B cell (primary cell): ENCODE measurements at regions not wholly inside any gene's neighbourhood (a gene's known extent, or its start where the extent isn't known, plus 50 kb on each side); places are given as distances from the start of the nearest gene placed in this dataset.

Experiments used
- ATAC-seq: fragments of 200-7000 bp; cut with Tn5 transposase; one replicate; pipeline ENCODE4 v1.10.0; 2021; ENCODE audit warnings: low read depth, mild to moderate bottlenecking, moderate number of reproducible peaks, moderate library complexity
- CTCF ChIA-PET: fragments of 350-600 bp; sonication (Branson Sonifier 250); formaldehyde crosslinking; loops from one replicate; lab custom pipeline; 2021; ENCODE audit warnings: antibody characterized with exemption, inconsistent platforms; lab: Charles Lee
- POLR2A ChIA-PET: fragments of 350-600 bp; sonication (Branson Sonifier 250); formaldehyde crosslinking; loops from one replicate; lab custom pipeline; 2021; ENCODE audit warnings: antibody characterized with exemption; lab: Charles Lee
- DNase-seq: peaks from one replicate; pipeline ENCODE4 v3.0.0; 2013
- H2AFZ ChIP-seq: 2 replicates; pipeline ENCODE4 v1.6.1; 2012; ENCODE audit warnings: mild to moderate bottlenecking, low read depth, low read length; ENCODE audit not compliant: insufficient read depth, poor library complexity, severe bottlenecking
- H3K27ac ChIP-seq, 2 donors: 1 replicate in 1 of 2; 2 replicates in 1 of 2; pipeline ENCODE4 v1.5.1; 2012 to 2013; ENCODE audit warnings: low read length in 2 of 2, mild to moderate bottlenecking in 2 of 2, moderate library complexity in 1 of 2
- H3K27me3 ChIP-seq, 4 experiments: fragments of 200-600 bp in 1 of 4; sonication (generic) in 1 of 4; replicated peaks in 1 of 4; 1 replicate in 2 of 4; 2 replicates in 2 of 4; pipeline versions ENCODE4 v1.6.1 to v1.7.0; 2013 to 2016; ENCODE audit warnings: low read length in 3 of 4, mild to moderate bottlenecking in 2 of 4, mixed read lengths in 1 of 4, moderate library complexity in 1 of 4; ENCODE audit not compliant: insufficient read depth in 4 of 4, control insufficient read depth in 3 of 4; ENCODE audit errors: control extremely low read depth in 1 of 4
- H3K36me3 ChIP-seq, 2 experiments: replicated peaks in 1 of 2; 1 replicate in 1 of 2; 2 replicates in 1 of 2; pipeline versions ENCODE4 v1.6.1 to v1.7.1; 2013; ENCODE audit warnings: low read length in 1 of 2; ENCODE audit not compliant: insufficient read depth in 2 of 2, control insufficient read depth in 1 of 2; ENCODE audit errors: control extremely low read depth in 1 of 2, extremely low read depth in 1 of 2
- H3K4me1 ChIP-seq, 2 donors: fragments of 200-600 bp in 1 of 2; sonication (generic) in 1 of 2; 1 replicate in 1 of 2; 2 replicates in 1 of 2; pipeline versions ENCODE4 v1.5.1 to v1.6.1; 2013 to 2017; ENCODE audit warnings: low read length in 2 of 2; ENCODE audit not compliant: control insufficient read depth in 2 of 2, insufficient read depth in 2 of 2
- H3K4me2 ChIP-seq: replicated peaks from 2 replicates; pipeline ENCODE3; 2012; ENCODE audit warnings: mild to moderate bottlenecking, low read depth, low read length; ENCODE audit not compliant: poor library complexity, severe bottlenecking
- H3K4me3 ChIP-seq, 5 experiments: fragments of 200-600 bp in 1 of 5; sonication (generic) in 1 of 5; 1 replicate in 3 of 5; 2 replicates in 2 of 5; pipeline versions ENCODE4 v1.5.1 to v1.7.0; 2011 to 2016; ENCODE audit warnings: low read length in 4 of 5, mild to moderate bottlenecking in 4 of 5, low read depth in 2 of 5, control low read depth in 1 of 5, moderate library complexity in 1 of 5; ENCODE audit not compliant: insufficient read depth in 1 of 5; ENCODE audit errors: control extremely low read depth in 1 of 5, extremely low read depth in 1 of 5
- H3K79me2 ChIP-seq: fragments of 200-600 bp; sonication (generic); one replicate; pipeline ENCODE4 v1.6.0; 2016; ENCODE audit warnings: low read length; ENCODE audit not compliant: control insufficient read depth, insufficient read depth
- H3K9ac ChIP-seq: fragments of 200-600 bp; sonication (generic); 2 replicates; pipeline ENCODE4 v1.6.1; 2017; ENCODE audit warnings: mild to moderate bottlenecking, low read length, moderate library complexity
- H3K9me3 ChIP-seq, 3 donors: one replicate each; pipeline versions ENCODE4 v1.6.1 to v1.7.1; 2013; ENCODE audit warnings: low read length in 2 of 3; ENCODE audit not compliant: control insufficient read depth in 2 of 3, insufficient read depth in 1 of 3; ENCODE audit errors: control extremely low read depth in 1 of 3
- H4K20me1 ChIP-seq: 2 replicates; pipeline ENCODE4 v1.6.0; 2012; ENCODE audit warnings: mild to moderate bottlenecking, low read length; ENCODE audit not compliant: insufficient read depth, control insufficient read depth, poor library complexity, severe bottlenecking
- H3K27ac Mint-ChIP-seq: one replicate; pipeline ENCODE4 v1.8.0; 2021; ENCODE audit warnings: mixed read lengths
- H3K27me3 Mint-ChIP-seq: one replicate; pipeline ENCODE4 v1.8.0; 2021; ENCODE audit warnings: mixed read lengths
- H3K4me1 Mint-ChIP-seq: one replicate; pipeline ENCODE4 v1.8.0; 2021; ENCODE audit warnings: mixed read lengths
- H3K4me3 Mint-ChIP-seq: one replicate; pipeline ENCODE4 v1.8.0; 2021; ENCODE audit warnings: mixed read lengths
- H3K9me3 Mint-ChIP-seq: one replicate; pipeline ENCODE4 v1.8.0; 2022; ENCODE audit warnings: mixed read lengths; ENCODE audit not compliant: insufficient read depth
- EZH2 ChIP-seq: IDR thresholded peaks from 2 replicates; pipeline ENCODE4 v1.6.1; 2012; ENCODE audit warnings: borderline replicate concordance, low read depth, mild to moderate bottlenecking, moderate library complexity, low read length; ENCODE audit not compliant: insufficient read depth, poor library complexity, severe bottlenecking
- WGBS: methylation state at CpG from one replicate; pipeline ENCODE4 v1.1.5; 2013; ENCODE audit warnings: missing lambda C conversion rate; ENCODE audit not compliant: insufficient coverage; 5-methylcytosine and 5-hydroxymethylcytosine counted together
- intact Hi-C: fragments of 100-400 bp; cut with micrococcal nuclease; formaldehyde crosslinking; loops from one replicate; pipeline ENCODE4 v1.10.0; 2022
- TF ChIP-seq, protein P1 (sequence below): fragments of 200-600 bp; IDR thresholded peaks from one replicate; pipeline ENCODE4 v1.8.0; 2022; ENCODE audit warnings: antibody characterized with exemption, mild to moderate bottlenecking

DNA sequence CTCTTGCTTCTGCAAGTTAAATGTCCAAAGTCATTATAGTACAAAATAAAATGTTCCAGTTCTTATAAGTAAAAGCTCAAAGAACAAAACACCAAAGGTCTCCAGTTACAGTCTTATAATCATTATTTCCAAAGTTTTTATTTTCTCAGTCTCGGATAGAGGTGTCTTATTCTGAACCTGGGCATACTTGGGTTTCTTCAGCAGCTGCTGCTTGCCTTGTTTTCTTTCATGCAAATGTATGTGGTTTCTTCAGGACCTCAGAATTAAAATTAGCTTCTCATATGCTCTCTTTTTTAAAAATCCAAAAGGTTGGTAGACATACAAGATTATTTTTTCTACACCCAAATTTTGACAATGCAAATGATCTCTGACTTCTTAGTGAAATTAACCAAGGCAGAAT, 383.0 kb downstream of the METTL4 start:
- H3K79me2 ChIP-seq, result no peaks in the 10 kb centered on the region
- H2AFZ ChIP-seq, result no peak overlapping the region
- intact Hi-C loops, result no loop called here
- H3K36me3 ChIP-seq, result no peaks in the 10 kb centered on the region
- no peak overlapping the region for H3K4me3 ChIP-seq
- no peak overlapping the region for H3K27ac ChIP-seq
- Mint-ChIP-seq H3K27me3 (no peaks in the 10 kb centered on the region), H3K9me3 (no peaks in the 10 kb centered on the region), H3K4me3 (no peak overlapping the region), H3K27ac (no peak overlapping the region), H3K4me1 (no peaks in the 10 kb centered on the region)
- H4K20me1 ChIP-seq, result no peaks in the 10 kb centered on the region
- DNase-seq, result no peak
- no CpG with 5 or more reads among the region's 1 CpG for WGBS
- no peak overlapping the region for H3K4me2 ChIP-seq
- H3K9me3 ChIP-seq, result peaks cover 0 to 1% (median 0%) of the 10 kb centered on the region in 3 donors
- ATAC-seq, result no peak
- TF ChIP-seq, protein P1, sequence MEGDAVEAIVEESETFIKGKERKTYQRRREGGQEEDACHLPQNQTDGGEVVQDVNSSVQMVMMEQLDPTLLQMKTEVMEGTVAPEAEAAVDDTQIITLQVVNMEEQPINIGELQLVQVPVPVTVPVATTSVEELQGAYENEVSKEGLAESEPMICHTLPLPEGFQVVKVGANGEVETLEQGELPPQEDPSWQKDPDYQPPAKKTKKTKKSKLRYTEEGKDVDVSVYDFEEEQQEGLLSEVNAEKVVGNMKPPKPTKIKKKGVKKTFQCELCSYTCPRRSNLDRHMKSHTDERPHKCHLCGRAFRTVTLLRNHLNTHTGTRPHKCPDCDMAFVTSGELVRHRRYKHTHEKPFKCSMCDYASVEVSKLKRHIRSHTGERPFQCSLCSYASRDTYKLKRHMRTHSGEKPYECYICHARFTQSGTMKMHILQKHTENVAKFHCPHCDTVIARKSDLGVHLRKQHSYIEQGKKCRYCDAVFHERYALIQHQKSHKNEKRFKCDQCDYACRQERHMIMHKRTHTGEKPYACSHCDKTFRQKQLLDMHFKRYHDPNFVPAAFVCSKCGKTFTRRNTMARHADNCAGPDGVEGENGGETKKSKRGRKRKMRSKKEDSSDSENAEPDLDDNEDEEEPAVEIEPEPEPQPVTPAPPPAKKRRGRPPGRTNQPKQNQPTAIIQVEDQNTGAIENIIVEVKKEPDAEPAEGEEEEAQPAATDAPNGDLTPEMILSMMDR, result no peak
- TF ChIP-seq EZH2, result no peak
- no peaks in the 10 kb centered on the region for H3K27me3 ChIP-seq
- CTCF ChIA-PET, result no interaction called here
- no peaks in the 10 kb centered on the region for H3K4me1 ChIP-seq
- POLR2A ChIA-PET, result no interaction called here
- H3K9ac ChIP-seq, result no peak overlapping the region

DNA sequence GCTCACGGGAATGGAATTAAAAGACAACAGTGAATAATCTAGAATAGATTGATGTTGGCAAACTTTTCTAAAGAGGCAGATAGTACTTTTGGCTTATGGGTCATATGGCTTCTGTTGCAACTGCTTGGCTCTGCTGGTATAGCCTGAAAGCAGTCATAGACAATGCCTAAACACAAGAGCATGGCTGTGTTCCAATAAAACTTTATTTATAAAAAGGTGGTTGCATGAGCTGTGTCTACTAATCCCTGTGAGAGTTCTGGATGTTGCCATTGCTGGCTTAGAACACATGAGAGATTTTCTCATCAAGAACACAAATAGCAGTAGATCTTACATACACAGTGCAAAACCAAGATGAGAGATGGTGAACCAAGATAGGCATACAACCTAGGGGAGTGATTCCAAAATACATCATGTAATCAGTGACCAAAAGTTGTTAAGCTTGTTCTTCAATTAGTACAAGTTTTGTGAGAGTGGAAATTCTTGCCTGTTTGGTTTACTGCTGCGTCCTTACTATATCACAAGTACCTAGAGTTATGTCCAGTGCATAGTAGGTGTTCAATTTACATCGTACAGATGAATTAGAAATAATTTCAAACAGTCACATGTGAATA, 380.0 kb downstream of the METTL4 start:
- TF ChIP-seq, protein P1, result no peak
- no peak for TF ChIP-seq EZH2
- H3K9me3 ChIP-seq, result peaks cover 0 to 1% (median 0%) of the 10 kb centered on the region in 3 donors
- H4K20me1 ChIP-seq, result no peaks in the 10 kb centered on the region
- WGBS, result no CpG with 5 or more reads among the region's 3 CpGs
- no peak overlapping the region for H3K4me3 Mint-ChIP-seq
- H3K4me1 ChIP-seq, result no peaks in the 10 kb centered on the region
- H3K9me3 Mint-ChIP-seq, result no peaks in the 10 kb centered on the region
- no peaks in the 10 kb centered on the region for H3K4me1 Mint-ChIP-seq
- DNase-seq (no peak), ATAC-seq (no peak)
- intact Hi-C loops, result no loop called here
- H3K27me3 ChIP-seq, result no peaks in the 10 kb centered on the region
- H3K4me2 ChIP-seq, result no peak overlapping the region
- no peak overlapping the region for H3K27ac ChIP-seq
- no peak overlapping the region for H3K4me3 ChIP-seq
- no peak overlapping the region for H3K9ac ChIP-seq
- ChIA-PET POLR2A (no interaction called here), CTCF (no interaction called here)
- H3K79me2 ChIP-seq, result no peaks in the 10 kb centered on the region
- no peaks in the 10 kb centered on the region for H3K27me3 Mint-ChIP-seq
- H3K27ac Mint-ChIP-seq, result no peak overlapping the region
- no peaks in the 10 kb centered on the region for H3K36me3 ChIP-seq
- H2AFZ ChIP-seq, result no peak overlapping the region
